GM19438 (cell line): ENCODE measurements at regions not wholly inside any gene's neighbourhood (a gene's known extent, or its start where the extent isn't known, plus 50 kb on each side); places are given as distances from the start of the nearest gene placed in this dataset.

Source experiments
- ATAC-seq: cut with Tn5 transposase; IDR thresholded peaks from one replicate; pipeline ENCODE4 v1.9.1; 2021; ENCODE audit warnings: low read depth; ENCODE audit not compliant: unreplicated experiment

- no peak for ATAC-seq
Measured at GRCh38 chr14:78071016-78071549, 99.1 kb upstream of the NRXN3 start.

GRCh38 chr14:78073028-78073427 lies 97.1 kb upstream of the NRXN3 start:
- ATAC-seq = no peak

- no peak for ATAC-seq
Measured at GRCh38 chr14:78074561-78074960, 95.6 kb upstream of the NRXN3 start.

DNA sequence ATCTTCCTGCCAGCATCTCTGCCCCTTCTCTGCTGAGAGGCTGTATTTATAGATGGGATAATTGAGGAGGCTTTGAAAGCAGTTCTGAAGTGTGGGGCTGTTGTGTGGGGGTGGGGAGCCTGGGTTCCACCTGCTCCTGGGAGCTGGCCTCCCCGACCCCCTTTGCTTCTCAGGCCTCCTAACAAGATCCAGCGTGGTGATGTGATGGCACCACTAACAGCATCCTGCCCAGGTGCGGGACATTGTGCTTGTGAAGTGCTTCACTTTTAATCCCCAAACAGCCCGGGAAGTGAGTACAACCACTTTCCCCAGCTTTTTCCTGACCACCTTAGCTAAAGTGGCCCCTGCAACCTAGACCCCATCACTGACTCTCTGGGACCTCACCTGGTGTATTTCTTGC lies 95.1 kb upstream of the NRXN3 start:
- no peak for ATAC-seq

- ATAC-seq = no peak
Measured at GRCh38 chr14:78075555-78076277, 94.5 kb upstream of the NRXN3 start.

- no peak for ATAC-seq
Measured at GRCh38 chr14:78081245-78081644, 88.9 kb upstream of the NRXN3 start.

GRCh38 chr14:78083837-78084236 lies 86.3 kb upstream of the NRXN3 start:
- ATAC-seq = no peak

DNA sequence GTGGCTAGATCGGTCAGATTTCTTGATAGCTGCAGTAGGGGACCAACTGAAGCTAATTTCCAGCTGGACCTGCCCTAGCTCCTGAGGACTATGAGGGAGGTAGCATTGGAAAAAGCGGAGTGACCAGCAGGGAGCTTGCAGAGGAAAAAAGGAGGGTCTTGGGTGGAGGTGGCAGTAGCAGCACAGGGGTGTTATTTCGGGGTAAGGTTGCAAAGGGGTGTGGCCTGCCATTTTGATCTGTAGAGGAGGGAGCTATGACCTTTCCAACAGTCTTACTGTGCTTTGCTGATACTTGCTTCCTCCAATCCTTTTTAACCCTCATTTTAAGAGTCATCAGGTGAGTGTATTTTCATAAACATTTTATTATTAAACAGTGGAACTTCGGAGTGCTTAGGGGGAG lies 83.8 kb upstream of the NRXN3 start:
- ATAC-seq = no peak

- ATAC-seq = no peak
Measured at GRCh38 chr14:78088916-78089315, 81.3 kb upstream of the NRXN3 start.

- no peak for ATAC-seq
Measured at GRCh38 chr14:78090864-78091263, 79.3 kb upstream of the NRXN3 start.

DNA sequence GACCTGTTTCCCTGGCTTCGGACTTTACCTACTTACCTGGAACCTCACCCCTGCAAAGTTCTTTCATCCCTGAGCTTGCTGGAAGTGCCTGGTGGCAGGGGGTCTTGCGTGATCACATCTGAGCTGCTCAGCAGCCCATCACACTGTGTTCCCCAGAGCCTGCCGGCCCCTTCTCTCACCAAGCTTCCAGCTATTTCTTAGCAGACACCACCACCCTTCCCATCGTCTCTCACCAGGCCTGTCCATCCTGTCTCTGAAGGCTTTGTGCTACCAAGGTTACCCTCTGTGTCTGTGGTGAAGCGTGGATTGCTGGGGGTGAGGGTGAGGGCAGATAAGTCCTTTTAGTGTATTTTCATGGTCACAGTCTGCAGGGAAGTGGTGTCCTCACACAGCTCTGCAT lies 78.8 kb upstream of the NRXN3 start:
- ATAC-seq = no peak

DNA sequence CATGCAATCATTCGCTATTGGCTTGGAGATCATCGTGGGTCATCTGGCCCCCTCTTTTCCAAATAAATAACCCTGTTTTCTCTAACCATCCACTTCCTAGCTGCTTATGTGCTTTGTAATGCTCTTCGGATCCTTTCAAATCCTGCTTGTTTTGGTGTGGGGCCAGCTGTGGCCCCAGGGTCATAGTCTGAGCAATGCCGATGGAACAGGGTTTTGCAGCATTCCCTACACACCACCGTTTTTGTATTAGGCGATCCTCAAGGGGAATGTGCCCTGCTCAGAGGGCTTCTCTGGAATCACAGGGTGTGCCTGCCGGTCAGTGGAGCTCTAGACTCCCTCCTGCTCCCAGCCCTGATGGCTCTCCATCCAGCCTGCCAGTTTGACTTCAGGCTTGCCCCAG lies 78.1 kb upstream of the NRXN3 start:
- ATAC-seq = no peak

DNA sequence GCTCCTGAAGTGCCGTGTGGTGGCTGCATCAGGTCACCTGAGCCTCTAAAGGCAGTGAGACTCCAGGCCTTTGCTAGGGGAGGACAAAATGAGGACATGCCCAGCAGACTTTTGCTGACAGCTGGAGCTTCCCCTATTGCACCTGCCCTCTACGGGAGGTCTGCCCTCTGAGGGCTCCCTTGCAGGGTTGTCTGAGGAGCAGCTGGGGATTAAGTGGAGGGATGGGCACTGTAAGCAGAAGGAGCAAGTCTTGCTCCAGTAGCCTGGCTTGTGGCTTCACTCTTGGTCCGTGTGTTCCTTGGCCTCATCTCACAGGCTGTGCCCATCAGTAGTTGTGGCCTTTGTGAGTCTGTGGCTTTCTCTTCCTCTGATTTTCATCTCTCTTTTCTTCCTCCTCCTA lies 66.9 kb upstream of the NRXN3 start:
- no peak for ATAC-seq

GRCh38 chr14:78104160-78104559 lies 66.0 kb upstream of the NRXN3 start:
- ATAC-seq = no peak

GRCh38 chr14:78104655-78105054 lies 65.5 kb upstream of the NRXN3 start:
- no peak for ATAC-seq

- ATAC-seq = no peak
Measured at GRCh38 chr14:78106381-78106780, 63.8 kb upstream of the NRXN3 start.

GRCh38 chr14:78107166-78107565 lies 63.0 kb upstream of the NRXN3 start:
- no peak for ATAC-seq

DNA sequence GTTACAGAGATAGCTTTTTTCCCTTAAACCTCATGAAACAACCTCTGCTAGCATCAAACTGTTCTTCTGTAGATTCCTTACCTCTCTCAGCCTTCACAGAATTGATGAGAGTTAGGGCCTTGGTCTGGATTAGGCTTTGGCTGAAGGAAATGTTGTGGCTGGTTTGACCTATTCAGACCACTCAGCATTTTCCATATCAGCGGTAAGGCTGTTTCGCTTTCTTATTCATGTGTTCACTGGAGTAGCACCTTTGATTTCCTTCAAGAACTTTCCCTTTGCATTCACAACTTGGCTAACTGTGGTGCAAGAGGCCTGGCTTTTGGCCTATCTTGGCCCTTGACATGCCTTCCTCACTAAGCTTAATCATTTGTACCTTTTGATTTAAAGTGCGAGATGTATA lies 50.7 kb upstream of the NRXN3 start:
- ATAC-seq = no peak
